Tibial nerve (tissue), 4 donors: ENCODE measurements at regions not wholly inside any gene's neighbourhood (a gene's known extent, or its start where the extent isn't known, plus 50 kb on each side); places are given as distances from the start of the nearest gene placed in this dataset.

ENCODE experiments used
- DNase-seq, 2 donors: peaks; one replicate each; pipeline ENCODE4 v3.0.0-alpha.2; 2019; ENCODE audit warnings: low spot score in 2 of 2
- H3K27ac ChIP-seq, 4 donors: fragments of 200-600 bp; sonication (generic) in 3 of 4; one replicate each; pipeline ENCODE4 v1.5.1; 2017 to 2019; ENCODE audit warnings: mild to moderate bottlenecking in 1 of 4
- H3K27me3 ChIP-seq, 2 donors: fragments of 200-600 bp; sonication (generic) in 1 of 2; one replicate each; pipeline versions ENCODE4 v1.5.1 to v1.6.0; 2017 to 2019
- H3K36me3 ChIP-seq, 3 donors: fragments of 200-600 bp; sonication (generic); one replicate each; pipeline ENCODE4 v1.5.1; 2018 to 2019
- H3K4me1 ChIP-seq, 4 donors: fragments of 200-600 bp; sonication (generic) in 3 of 4; one replicate each; pipeline ENCODE4 v1.5.1; 2017 to 2019
- H3K4me3 ChIP-seq, 4 donors: fragments of 200-600 bp; sonication (generic) in 3 of 4; one replicate each; pipeline ENCODE4 v1.5.1; 2017 to 2019; ENCODE audit warnings: mild to moderate bottlenecking in 1 of 4, moderate library complexity in 1 of 4
- H3K9me3 ChIP-seq, 4 donors: fragments of 200-600 bp; sonication (generic) in 3 of 4; one replicate each; pipeline ENCODE4 v1.5.1; 2017 to 2019
- CTCF ChIP-seq, 5 experiments: fragments of 200-600 bp in 3 of 5; fragments of 450-650 bp in 2 of 5; sonication (generic) in 3 of 5; IDR thresholded peaks; one replicate each; pipeline ENCODE4 v1.5.1; 2016 to 2019; ENCODE audit warnings: antibody characterized with exemption in 5 of 5, mild to moderate bottlenecking in 3 of 5, moderate library complexity in 2 of 5
- EP300 ChIP-seq, 2 donors: sonication (generic); formaldehyde crosslinking; IDR thresholded peaks; one replicate each; pipeline ENCODE4 v1.6.1; 2017; ENCODE audit warnings: antibody characterized with exemption in 2 of 2, mild to moderate bottlenecking in 1 of 2
- POLR2A ChIP-seq, 2 donors: fragments of 450-650 bp; IDR thresholded peaks; one replicate each; pipeline ENCODE4 v1.6.1; 2017; ENCODE audit warnings: antibody characterized with exemption in 2 of 2, mild to moderate bottlenecking in 2 of 2, moderate library complexity in 2 of 2
- WGBS, 2 donors: methylation state at CpG; one replicate each; pipeline ENCODE4 v1.1.5; 2018; 5-methylcytosine and 5-hydroxymethylcytosine counted together

- Histone ChIP-seq H3K9me3 (no peaks in the 10 kb centered on the region), H3K4me1 (no peaks in the 10 kb centered on the region), H3K36me3 (no peaks in the 10 kb centered on the region), H3K27ac (no peak overlapping the region), H3K4me3 (no peak overlapping the region), H3K27me3 (no peaks in the 10 kb centered on the region)
- 62 to 63% methylated on average over 13 of the region's 13 CpGs for WGBS, 2 donors
- no peak for DNase-seq
- TF ChIP-seq CTCF (IDR thresholded peaks at IDR 0.05): no peak
- TF ChIP-seq EP300 (IDR thresholded peaks at IDR 0.05): no peak
- TF ChIP-seq POLR2A (IDR thresholded peaks at IDR 0.05): no peak
Measured at GRCh38 chr10:14385596-14386593, 55.2 kb upstream of the FRMD4A start.

- TF ChIP-seq POLR2A (IDR thresholded peaks at IDR 0.05): no peak
- TF ChIP-seq EP300 (IDR thresholded peaks at IDR 0.05): no peak
- TF ChIP-seq CTCF (IDR thresholded peaks at IDR 0.05): no peak
- Histone ChIP-seq H3K27me3 (no peaks in the 10 kb centered on the region), H3K4me1 (no peaks in the 10 kb centered on the region), H3K36me3 (no peaks in the 10 kb centered on the region), H3K27ac (no peak overlapping the region), H3K9me3 (no peaks in the 10 kb centered on the region), H3K4me3 (no peak overlapping the region)
- 71 to 77% methylated on average over 3 of the region's 3 CpGs for WGBS, 2 donors
- DNase-seq: no peak
Measured at GRCh38 chr10:14384915-14385314, 54.2 kb upstream of the FRMD4A start.

DNA sequence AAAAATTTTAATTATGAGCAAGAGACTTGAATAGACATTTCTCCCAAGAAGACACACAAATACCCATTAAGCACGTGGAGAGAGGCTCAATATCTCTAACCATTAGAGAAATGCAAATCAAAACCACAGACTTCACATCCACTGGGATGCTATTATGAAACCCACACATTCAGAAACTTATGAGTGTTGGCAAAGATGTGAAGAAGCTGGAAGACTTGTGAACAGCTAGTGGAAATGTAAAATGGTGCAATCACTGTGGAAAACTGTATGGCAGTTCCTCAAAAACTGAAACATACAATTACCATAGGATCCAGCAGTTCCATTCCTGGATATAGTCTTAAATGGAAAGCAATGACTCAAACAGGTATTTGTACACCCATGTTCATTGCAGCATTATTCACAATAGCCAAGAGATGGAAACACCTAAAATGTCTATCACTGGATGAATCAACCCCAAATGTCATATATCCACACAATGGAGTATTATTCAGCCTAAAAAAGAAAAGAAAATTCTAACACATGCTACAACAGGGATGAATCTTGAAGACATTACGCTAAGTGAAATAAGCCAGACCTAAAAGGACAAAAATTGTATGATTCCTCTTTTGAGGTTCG is 53.5 kb upstream of the FRMD4A start:
- Histone ChIP-seq H3K36me3 (no peaks in the 10 kb centered on the region), H3K4me3 (no peak overlapping the region), H3K9me3 (no peaks in the 10 kb centered on the region), H3K27me3 (no peaks in the 10 kb centered on the region), H3K4me1 (no peaks in the 10 kb centered on the region), H3K27ac (no peak overlapping the region)
- no peak for TF ChIP-seq POLR2A (IDR thresholded peaks at IDR 0.05)
- no peak for TF ChIP-seq EP300 (IDR thresholded peaks at IDR 0.05)
- TF ChIP-seq CTCF (IDR thresholded peaks at IDR 0.05): no peak
- DNase-seq: no peak
- WGBS, 2 donors: 77 to 84% methylated on average over 3 of the region's 3 CpGs

- Histone ChIP-seq H3K27me3 (no peaks in the 10 kb centered on the region), H3K4me3 (no peak overlapping the region), H3K36me3 (no peaks in the 10 kb centered on the region), H3K27ac (no peak overlapping the region), H3K4me1 (no peaks in the 10 kb centered on the region), H3K9me3 (no peaks in the 10 kb centered on the region)
- 83 to 84% methylated on average over 7 of the region's 7 CpGs for WGBS, 2 donors
- TF ChIP-seq EP300 (IDR thresholded peaks at IDR 0.05) (no peak), CTCF (IDR thresholded peaks at IDR 0.05) (no peak), POLR2A (IDR thresholded peaks at IDR 0.05) (no peak)
- no peak for DNase-seq
Measured at GRCh38 chr10:14383266-14383665, 52.5 kb upstream of the FRMD4A start.

DNA sequence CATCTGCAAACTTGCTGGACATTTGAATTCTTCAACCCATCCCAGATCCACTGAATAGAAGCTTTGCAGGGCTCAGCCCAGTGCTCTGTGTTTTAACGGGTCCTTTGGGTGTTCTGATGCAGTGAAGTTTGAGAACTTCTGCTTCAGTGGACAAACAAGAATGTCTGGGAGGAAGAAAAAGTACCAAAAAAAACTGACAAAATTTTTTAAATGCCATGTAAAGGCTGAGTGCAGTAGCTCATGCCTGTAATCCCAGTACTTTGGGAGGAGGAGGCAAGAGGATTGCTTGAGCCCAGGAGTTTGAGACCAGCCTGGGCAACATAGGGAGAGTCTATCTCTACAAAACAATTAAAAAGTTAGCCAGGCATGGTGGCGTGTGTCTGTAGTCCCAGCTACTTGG is 51.8 kb upstream of the FRMD4A start:
- H3K9me3 ChIP-seq: no peaks in the 10 kb centered on the region
- DNase-seq: no peak
- H3K4me3 ChIP-seq: no peak overlapping the region
- no peaks in the 10 kb centered on the region for H3K4me1 ChIP-seq
- WGBS, 2 donors: 15 to 57% methylated on average over 2 of the region's 2 CpGs
- no peak for TF ChIP-seq EP300 (IDR thresholded peaks at IDR 0.05)
- TF ChIP-seq POLR2A (IDR thresholded peaks at IDR 0.05): no peak
- no peak for TF ChIP-seq CTCF (IDR thresholded peaks at IDR 0.05)
- no peak overlapping the region for H3K27ac ChIP-seq
- H3K36me3 ChIP-seq: no peaks in the 10 kb centered on the region
- no peaks in the 10 kb centered on the region for H3K27me3 ChIP-seq
